LNCaP clone FGC (cell line): ENCODE measurements at regions not wholly inside any gene's neighbourhood (a gene's known extent, or its start where the extent isn't known, plus 50 kb on each side); places are given as distances from the start of the nearest gene placed in this dataset.

Source experiments
- DNase-seq: peaks from one replicate; pipeline ENCODE4 v3.0.0-alpha.2; 2011; ENCODE audit warnings: low read depth
- H3K4me3 ChIP-seq: 2 replicates; pipeline ENCODE4 v1.5.1; 2011; ENCODE audit warnings: mild to moderate bottlenecking, low read depth, low read length, control low read depth
- TF ChIP-seq, protein P1 (sequence below): IDR thresholded peaks from 2 replicates; pipeline ENCODE4 v1.5.1; 2012; ENCODE audit warnings: mild to moderate bottlenecking; ENCODE audit not compliant: control insufficient read depth, insufficient read depth; ENCODE audit errors: extremely low read depth

GRCh38 chr3:110459021-110459420 is 612.6 kb upstream of the NECTIN3 start:
- TF ChIP-seq, protein P1, sequence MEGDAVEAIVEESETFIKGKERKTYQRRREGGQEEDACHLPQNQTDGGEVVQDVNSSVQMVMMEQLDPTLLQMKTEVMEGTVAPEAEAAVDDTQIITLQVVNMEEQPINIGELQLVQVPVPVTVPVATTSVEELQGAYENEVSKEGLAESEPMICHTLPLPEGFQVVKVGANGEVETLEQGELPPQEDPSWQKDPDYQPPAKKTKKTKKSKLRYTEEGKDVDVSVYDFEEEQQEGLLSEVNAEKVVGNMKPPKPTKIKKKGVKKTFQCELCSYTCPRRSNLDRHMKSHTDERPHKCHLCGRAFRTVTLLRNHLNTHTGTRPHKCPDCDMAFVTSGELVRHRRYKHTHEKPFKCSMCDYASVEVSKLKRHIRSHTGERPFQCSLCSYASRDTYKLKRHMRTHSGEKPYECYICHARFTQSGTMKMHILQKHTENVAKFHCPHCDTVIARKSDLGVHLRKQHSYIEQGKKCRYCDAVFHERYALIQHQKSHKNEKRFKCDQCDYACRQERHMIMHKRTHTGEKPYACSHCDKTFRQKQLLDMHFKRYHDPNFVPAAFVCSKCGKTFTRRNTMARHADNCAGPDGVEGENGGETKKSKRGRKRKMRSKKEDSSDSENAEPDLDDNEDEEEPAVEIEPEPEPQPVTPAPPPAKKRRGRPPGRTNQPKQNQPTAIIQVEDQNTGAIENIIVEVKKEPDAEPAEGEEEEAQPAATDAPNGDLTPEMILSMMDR, result no peak
- no peak for DNase-seq
- H3K4me3 ChIP-seq, result no peak overlapping the region

DNA sequence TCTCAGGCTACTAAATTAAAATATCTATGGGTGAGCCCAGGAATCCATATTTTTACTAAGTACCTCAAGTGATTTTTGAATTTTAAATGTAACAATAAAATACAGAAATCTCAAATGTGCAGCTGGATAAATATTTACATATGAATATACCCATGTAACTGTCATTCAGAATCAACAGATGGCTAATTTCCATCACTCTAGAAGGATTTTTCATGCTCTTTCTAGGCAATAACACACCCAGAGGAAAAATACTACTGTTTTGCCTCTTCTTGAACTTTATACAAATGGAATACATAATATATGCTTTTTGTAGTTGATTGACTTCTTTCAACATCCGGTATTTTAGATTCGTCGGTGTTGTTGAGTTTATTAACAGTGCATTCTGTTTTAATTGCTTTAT is 601.3 kb upstream of the NECTIN3 start:
- H3K4me3 ChIP-seq, result no peak overlapping the region
- TF ChIP-seq, protein P1, result no peak
- DNase-seq, result no peak

DNA sequence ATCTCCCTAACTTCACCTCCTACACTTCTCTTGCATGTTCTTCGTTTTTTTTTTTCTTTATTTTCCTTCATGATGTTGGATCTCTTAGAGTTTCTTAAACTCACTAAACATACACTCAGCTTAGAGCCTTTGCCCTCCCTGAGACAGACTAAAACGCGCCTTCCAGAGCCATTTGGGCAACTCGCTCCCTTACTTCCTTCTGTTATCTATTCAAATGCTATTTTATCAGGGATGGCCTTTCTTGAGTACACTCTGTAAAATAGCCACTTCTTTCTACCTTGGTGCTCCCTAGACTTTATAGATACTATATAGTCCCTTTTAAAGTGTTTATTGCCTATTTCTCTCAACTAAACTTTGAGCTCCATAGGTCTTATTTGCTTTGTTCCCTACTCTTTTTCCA is 598.2 kb upstream of the NECTIN3 start:
- TF ChIP-seq, protein P1, result no peak
- no peak overlapping the region for H3K4me3 ChIP-seq
- DNase-seq, result no peak

- no peak for DNase-seq
- TF ChIP-seq, protein P1, result no peak
These were observed 597.2 kb upstream of the NECTIN3 start for GRCh38 chr3:110474397-110474796.

DNA sequence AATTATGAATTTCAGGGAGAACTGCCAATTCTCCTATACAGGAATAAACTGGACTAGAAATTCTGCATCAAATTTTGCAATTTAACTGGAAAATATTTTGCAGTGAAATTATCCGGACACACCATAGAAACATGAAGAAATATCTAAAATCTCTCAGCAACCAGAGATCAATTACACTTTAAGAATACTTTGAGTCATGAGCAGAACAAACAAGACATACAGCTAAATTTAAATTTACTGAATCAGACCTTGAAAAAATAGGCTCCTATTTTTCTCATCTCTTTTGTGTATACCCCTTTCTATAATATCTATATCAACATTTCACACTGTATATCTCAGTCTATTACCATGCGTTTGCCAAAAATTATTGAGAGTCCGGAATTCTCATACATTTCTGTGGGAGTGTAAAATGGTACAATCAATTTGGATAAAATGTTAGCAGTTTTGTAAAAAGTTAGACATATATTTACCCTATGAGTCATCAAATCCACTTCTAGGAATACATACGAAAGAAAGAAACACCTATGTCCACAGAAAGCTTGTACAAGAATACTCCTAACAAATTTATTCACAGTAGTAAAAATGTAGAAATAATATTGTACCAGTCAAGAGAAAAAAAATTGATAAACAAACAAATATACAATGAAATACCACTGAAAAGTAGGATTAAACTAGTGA is 593.1 kb upstream of the NECTIN3 start:
- DNase-seq, result no peak
- H3K4me3 ChIP-seq, result no peak overlapping the region
- TF ChIP-seq, protein P1, result no peak

More at GRCh38 chr3:110474397-110474796, 597.2 kb upstream of the NECTIN3 start:
- no peak overlapping the region for H3K4me3 ChIP-seq

- TF ChIP-seq, protein P1, result no peak
- no peak overlapping the region for H3K4me3 ChIP-seq
- no peak for DNase-seq
These were observed 591.9 kb upstream of the NECTIN3 start for GRCh38 chr3:110479731-110480130.

DNA sequence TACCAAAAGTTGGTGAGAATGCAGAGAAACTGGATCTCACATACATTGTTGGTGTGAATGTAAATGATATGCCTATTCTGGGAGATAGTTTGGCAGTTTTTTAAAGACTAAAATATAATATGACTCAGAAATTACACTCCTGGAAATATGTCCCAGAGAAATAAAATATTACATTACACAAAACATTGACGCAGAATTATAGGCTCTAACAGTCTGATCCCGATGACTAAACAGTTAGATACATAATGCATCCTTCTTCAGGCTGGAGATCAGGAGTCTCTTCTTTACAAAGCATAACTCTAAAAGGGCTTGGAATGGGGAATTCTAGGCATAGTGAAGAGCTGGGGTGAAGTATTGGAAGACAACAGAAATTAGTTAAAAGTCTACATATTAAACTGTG is 586.2 kb upstream of the NECTIN3 start:
- DNase-seq, result no peak
- H3K4me3 ChIP-seq, result no peak overlapping the region
- TF ChIP-seq, protein P1, result no peak
